D721Med (cell line): ENCODE measurements at regions not wholly inside any gene's neighbourhood (a gene's known extent, or its start where the extent isn't known, plus 50 kb on each side); places are given as distances from the start of the nearest gene placed in this dataset.

Source experiments
- DNase-seq: peaks from one replicate; pipeline ENCODE4 v3.0.0; 2011; ENCODE audit warnings: low spot score; ENCODE audit not compliant: insufficient read length
- FAIRE-seq: peaks from 2 replicates; lab custom pipeline; 2011; peaks lifted over from hg19 to GRCh38; lab: Jason Lieb, UNC
- CTCF ChIP-seq: IDR thresholded peaks from 2 replicates; pipeline ENCODE4 v1.5.1; 2012; ENCODE audit warnings: mild to moderate bottlenecking, control low read depth; ENCODE audit not compliant: insufficient read depth; ENCODE audit errors: missing control alignments

GRCh38 chr6:81812401-81812800 lies 59.9 kb upstream of the TENT5A start:
- no peak for DNase-seq
- no peak for FAIRE-seq
- no peak for TF ChIP-seq CTCF

GRCh38 chr6:81808851-81809570 lies 56.5 kb upstream of the TENT5A start:
- no peak for DNase-seq
- TF ChIP-seq CTCF, result no peak
- FAIRE-seq, result no peak

GRCh38 chr6:81806793-81807565 lies 54.5 kb upstream of the TENT5A start:
- peak; percentile 38 for FAIRE-seq
- TF ChIP-seq CTCF, result no peak
- DNase-seq, result no peak

DNA sequence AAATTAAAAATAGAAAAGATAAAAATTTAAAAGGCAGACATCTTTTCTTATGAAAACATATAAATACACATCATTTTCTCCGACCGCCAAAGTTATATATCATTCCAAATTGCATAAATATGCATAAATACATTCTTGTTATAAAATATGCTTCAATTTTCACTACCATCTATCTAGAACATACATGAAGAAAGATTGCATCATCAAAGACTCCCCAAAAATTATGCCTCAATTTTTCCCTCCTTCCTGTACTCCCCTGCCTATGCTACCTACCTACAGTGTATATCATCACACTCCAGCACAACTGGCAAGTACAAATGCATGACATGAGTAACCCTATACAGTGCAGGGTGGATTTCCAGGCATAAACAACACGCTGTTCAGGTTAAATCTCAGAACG lies 49.9 kb upstream of the TENT5A start:
- DNase-seq (no peak), FAIRE-seq (peak; percentile 6)
- TF ChIP-seq CTCF, result no peak
